Breast epithelium (tissue), 4 donors: ENCODE measurements at regions not wholly inside any gene's neighbourhood (a gene's known extent, or its start where the extent isn't known, plus 50 kb on each side); places are given as distances from the start of the nearest gene placed in this dataset.

Source experiments
- DNase-seq, 2 donors: peaks; one replicate each; pipeline ENCODE4 v3.0.0-alpha.2; 2019; ENCODE audit warnings: low spot score in 2 of 2
- H3K27ac ChIP-seq, 2 donors: fragments of 200-600 bp; sonication (generic) in 1 of 2; one replicate each; pipeline ENCODE4 v1.5.1; 2016 to 2019; ENCODE audit warnings: mild to moderate bottlenecking in 1 of 2
- H3K27me3 ChIP-seq, 2 donors: fragments of 200-600 bp; sonication (generic) in 1 of 2; one replicate each; pipeline versions ENCODE4 v1.5.1 to v1.6.0; 2017 to 2019; ENCODE audit warnings: control low read depth in 1 of 2, mild to moderate bottlenecking in 1 of 2
- H3K36me3 ChIP-seq: fragments of 200-600 bp; one replicate; pipeline ENCODE4 v1.5.1; 2019
- H3K4me1 ChIP-seq, 2 donors: fragments of 200-600 bp; sonication (generic); one replicate each; pipeline ENCODE4 v1.5.1; 2016 to 2019; ENCODE audit warnings: control low read depth in 1 of 2
- H3K4me3 ChIP-seq, 3 donors: fragments of 200-600 bp; sonication (generic); 1 replicate in 2 of 3; 2 replicates in 1 of 3; pipeline ENCODE4 v1.5.1; 2016 to 2019; ENCODE audit warnings: mild to moderate bottlenecking in 3 of 3, moderate library complexity in 2 of 3
- H3K9me3 ChIP-seq, 2 donors: fragments of 200-600 bp; sonication (generic) in 1 of 2; one replicate each; pipeline ENCODE4 v1.5.1; 2016 to 2019; ENCODE audit warnings: control low read depth in 1 of 2
- POLR2A ChIP-seq: fragments of 450-650 bp; IDR thresholded peaks from one replicate; pipeline ENCODE4 v1.6.1; 2016; ENCODE audit warnings: antibody characterized with exemption, mild to moderate bottlenecking, moderate library complexity
- POLR2AphosphoS5 ChIP-seq, 3 donors: sonication (generic); formaldehyde crosslinking; IDR thresholded peaks; one replicate each; pipeline ENCODE4 v1.6.1; 2017; ENCODE audit warnings: antibody characterized with exemption in 3 of 3
- intact Hi-C: fragments of 100-400 bp; cut with DNase I; formaldehyde crosslinking; loops from one replicate; pipeline ENCODE4 v1.15.1; 2023; ENCODE audit warnings: low total_unique reads
- TF ChIP-seq, protein P1 (sequence below), 3 donors: fragments of 450-650 bp; IDR thresholded peaks; one replicate each; pipeline ENCODE4 v1.5.1; 2016 to 2017; ENCODE audit warnings: antibody characterized with exemption in 3 of 3, mild to moderate bottlenecking in 3 of 3, moderate library complexity in 3 of 3

- no peaks in the 10 kb centered on the region for H3K9me3 ChIP-seq
- DNase-seq: no peak
- intact Hi-C loops: no loop called here
- H3K27me3 ChIP-seq: peaks cover 0 to 52% of the 10 kb centered on the region in 2 donors
- no peaks in the 10 kb centered on the region for H3K36me3 ChIP-seq
- no peaks in the 10 kb centered on the region for H3K4me1 ChIP-seq
- H3K4me3 ChIP-seq: no peak overlapping the region
- TF ChIP-seq, protein P1, sequence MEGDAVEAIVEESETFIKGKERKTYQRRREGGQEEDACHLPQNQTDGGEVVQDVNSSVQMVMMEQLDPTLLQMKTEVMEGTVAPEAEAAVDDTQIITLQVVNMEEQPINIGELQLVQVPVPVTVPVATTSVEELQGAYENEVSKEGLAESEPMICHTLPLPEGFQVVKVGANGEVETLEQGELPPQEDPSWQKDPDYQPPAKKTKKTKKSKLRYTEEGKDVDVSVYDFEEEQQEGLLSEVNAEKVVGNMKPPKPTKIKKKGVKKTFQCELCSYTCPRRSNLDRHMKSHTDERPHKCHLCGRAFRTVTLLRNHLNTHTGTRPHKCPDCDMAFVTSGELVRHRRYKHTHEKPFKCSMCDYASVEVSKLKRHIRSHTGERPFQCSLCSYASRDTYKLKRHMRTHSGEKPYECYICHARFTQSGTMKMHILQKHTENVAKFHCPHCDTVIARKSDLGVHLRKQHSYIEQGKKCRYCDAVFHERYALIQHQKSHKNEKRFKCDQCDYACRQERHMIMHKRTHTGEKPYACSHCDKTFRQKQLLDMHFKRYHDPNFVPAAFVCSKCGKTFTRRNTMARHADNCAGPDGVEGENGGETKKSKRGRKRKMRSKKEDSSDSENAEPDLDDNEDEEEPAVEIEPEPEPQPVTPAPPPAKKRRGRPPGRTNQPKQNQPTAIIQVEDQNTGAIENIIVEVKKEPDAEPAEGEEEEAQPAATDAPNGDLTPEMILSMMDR (IDR thresholded peaks at IDR 0.05): no peak
- TF ChIP-seq POLR2A (no peak), POLR2AphosphoS5 (IDR thresholded peaks at IDR 0.05) (no peak)
- no peak overlapping the region for H3K27ac ChIP-seq
Measured at GRCh38 chr22:49360746-49361145, 466.9 kb downstream of the BRD1 start.

GRCh38 chr22:49359076-49359475, 468.6 kb downstream of the BRD1 start:
- DNase-seq: no peak
- no peaks in the 10 kb centered on the region for H3K9me3 ChIP-seq
- no peak overlapping the region for H3K4me3 ChIP-seq
- H3K27me3 ChIP-seq: peaks cover 0 to 51% of the 10 kb centered on the region in 2 donors
- no peaks in the 10 kb centered on the region for H3K4me1 ChIP-seq
- no peaks in the 10 kb centered on the region for H3K36me3 ChIP-seq
- no peak overlapping the region for H3K27ac ChIP-seq
- intact Hi-C loops: no loop called here
- TF ChIP-seq POLR2AphosphoS5 (IDR thresholded peaks at IDR 0.05) (no peak), POLR2A (no peak)
- TF ChIP-seq, protein P1 (IDR thresholded peaks at IDR 0.05): no peak

GRCh38 chr22:49357661-49358440, 469.8 kb downstream of the BRD1 start:
- H3K27me3 ChIP-seq: peaks cover 0 to 47% of the 10 kb centered on the region in 2 donors
- TF ChIP-seq POLR2A: no peak
- TF ChIP-seq, protein P1 (IDR thresholded peaks at IDR 0.05): no peak
- TF ChIP-seq POLR2AphosphoS5 (IDR thresholded peaks at IDR 0.05): no peak
- no peaks in the 10 kb centered on the region for H3K9me3 ChIP-seq
- H3K27ac ChIP-seq: no peak overlapping the region
- H3K4me1 ChIP-seq: no peaks in the 10 kb centered on the region
- intact Hi-C loops: no loop called here
- no peaks in the 10 kb centered on the region for H3K36me3 ChIP-seq
- H3K4me3 ChIP-seq: no peak overlapping the region
- DNase-seq: no peak

DNA sequence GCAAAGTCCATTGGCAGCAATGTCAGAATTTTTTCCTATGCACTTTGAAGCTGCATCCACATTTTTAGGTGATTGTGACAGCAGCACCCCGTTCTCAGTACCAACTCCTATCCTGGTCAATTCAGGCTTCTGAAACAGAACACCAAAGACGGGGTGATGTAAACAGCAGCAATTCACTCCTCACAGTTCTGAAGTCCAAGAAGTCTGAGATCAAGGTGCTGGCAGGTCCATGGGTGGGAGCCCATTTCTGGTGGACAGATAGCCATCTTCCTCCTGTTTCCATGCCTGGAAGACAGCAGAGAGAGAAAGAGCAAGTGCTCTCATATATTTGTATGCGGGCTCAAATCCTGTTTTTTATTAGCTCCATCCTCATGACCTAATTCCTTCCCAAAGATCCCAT, 471.2 kb downstream of the BRD1 start:
- H3K27ac ChIP-seq: no peak overlapping the region
- TF ChIP-seq POLR2AphosphoS5 (IDR thresholded peaks at IDR 0.05): no peak
- TF ChIP-seq, protein P1 (IDR thresholded peaks at IDR 0.05): no peak
- TF ChIP-seq POLR2A: no peak
- intact Hi-C loops: no loop called here
- H3K4me3 ChIP-seq: no peak overlapping the region
- peaks cover 0 to 50% of the 10 kb centered on the region in 2 donors for H3K27me3 ChIP-seq
- H3K4me1 ChIP-seq: no peaks in the 10 kb centered on the region
- H3K9me3 ChIP-seq: no peaks in the 10 kb centered on the region
- no peak for DNase-seq
- no peaks in the 10 kb centered on the region for H3K36me3 ChIP-seq

DNA sequence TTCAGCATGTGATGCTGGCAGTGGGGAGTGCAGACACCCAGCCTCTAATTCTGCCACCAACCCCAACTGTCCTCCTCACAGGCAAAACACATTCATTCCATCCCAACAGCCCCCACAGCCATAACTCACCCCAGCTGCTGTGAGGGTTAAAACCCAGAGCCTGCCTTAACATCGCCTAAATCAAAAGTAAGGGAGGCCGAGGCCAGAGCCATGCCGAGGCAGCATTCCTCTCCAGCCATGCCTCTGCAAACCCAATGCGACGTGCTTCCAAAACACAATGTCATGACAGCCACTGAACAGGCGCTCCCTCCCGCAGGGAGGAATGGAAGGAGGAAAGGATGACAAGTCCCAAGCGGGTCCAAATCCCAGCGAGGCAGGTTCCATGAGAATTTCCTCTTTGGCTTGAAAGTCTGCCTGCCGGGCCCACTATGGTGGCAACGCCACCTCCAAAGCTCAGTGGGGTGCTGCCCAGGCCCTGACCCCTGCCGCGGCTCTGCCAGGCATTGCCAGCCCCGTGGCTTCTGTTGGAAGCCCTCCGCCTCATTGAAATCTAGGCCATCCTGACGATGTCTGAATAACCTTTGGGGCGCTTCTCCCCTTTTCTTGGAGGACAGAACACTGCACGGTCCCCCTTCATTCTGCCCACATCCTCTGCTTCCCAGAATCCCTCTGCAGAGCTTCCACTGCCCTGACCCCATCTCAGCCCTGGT, 472.3 kb downstream of the BRD1 start:
- Histone ChIP-seq H3K36me3 (no peaks in the 10 kb centered on the region), H3K4me3 (no peak overlapping the region), H3K4me1 (no peaks in the 10 kb centered on the region), H3K9me3 (no peaks in the 10 kb centered on the region), H3K27me3 (peaks cover 0 to 58% of the 10 kb centered on the region in 2 donors), H3K27ac (no peak overlapping the region)
- intact Hi-C loops: no loop called here
- DNase-seq: peak in 1 of 2 donors; percentile 41
- TF ChIP-seq, protein P1 (IDR thresholded peaks at IDR 0.05): no peak
- TF ChIP-seq POLR2AphosphoS5 (IDR thresholded peaks at IDR 0.05): no peak
- TF ChIP-seq POLR2A: no peak
